AG04450 (cell line): ENCODE measurements at regions not wholly inside any gene's neighbourhood (a gene's known extent, or its start where the extent isn't known, plus 50 kb on each side); places are given as distances from the start of the nearest gene placed in this dataset.

Source experiments
- CTCF ChIA-PET: fragments of 300-600, 350-600 bp; formaldehyde crosslinking; extraction: SDS; loops from one replicate; lab custom pipeline; 2022; ENCODE audit warnings: antibody characterized with exemption, inconsistent platforms; lab: Charles Lee
- POLR2A ChIA-PET: fragments of 350-600 bp; formaldehyde crosslinking; extraction: SDS; loops from one replicate; lab custom pipeline; 2021; ENCODE audit warnings: antibody characterized with exemption, inconsistent platforms; lab: Yijun Ruan, JAX
- DNase-seq: peaks from one replicate; pipeline ENCODE4 v3.0.0-alpha.2; 2011; ENCODE audit warnings: low read depth, low spot score
- H3K27ac ChIP-seq: one replicate; pipeline ENCODE4 v1.5.1; 2012; ENCODE audit warnings: low read depth, low read length, control low read depth
- H3K27me3 ChIP-seq: one replicate; pipeline ENCODE4 v1.6.0; 2012; ENCODE audit warnings: low read length; ENCODE audit not compliant: control insufficient read depth, insufficient read depth
- H3K4me3 ChIP-seq: 2 replicates; pipeline ENCODE4 v1.5.1; 2011; ENCODE audit warnings: mild to moderate bottlenecking, low read depth, low read length, control low read depth
- H3K9me3 ChIP-seq: 2 replicates; pipeline ENCODE4 v1.5.1; 2012; ENCODE audit warnings: low read length; ENCODE audit not compliant: control insufficient read depth, insufficient read depth
- TF ChIP-seq, protein P1 (sequence below): IDR thresholded peaks from 2 replicates; pipeline ENCODE4 v1.5.1; 2011; ENCODE audit warnings: low read depth, low read length, control low read depth, inconsistent platforms

DNA sequence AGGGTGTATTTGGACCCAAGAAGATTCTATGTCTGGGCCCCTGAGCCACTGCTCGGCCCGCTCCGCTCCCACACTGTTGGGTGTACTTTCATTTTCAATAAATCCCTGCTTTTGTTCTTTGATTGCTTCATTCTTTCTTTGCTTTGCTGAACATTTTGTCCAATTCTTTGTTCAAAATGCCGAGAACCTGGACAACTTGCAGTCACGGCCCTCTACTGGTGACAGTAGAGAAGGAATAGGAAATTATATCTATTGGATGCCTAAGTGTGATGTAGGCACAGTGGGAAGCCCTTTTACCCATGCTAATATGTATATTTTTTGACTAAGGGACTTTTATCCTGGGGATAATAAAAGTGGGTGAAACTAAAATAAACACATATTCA, 340.8 kb downstream of the LRRC3B start:
- CTCF ChIA-PET: no interaction called here
- Histone ChIP-seq H3K4me3 (no peak overlapping the region), H3K27ac (no peak overlapping the region), H3K9me3 (peaks cover 23% of the 10 kb centered on the region), H3K27me3 (no peaks in the 10 kb centered on the region)
- POLR2A ChIA-PET: no interaction called here
- no peak for DNase-seq
- TF ChIP-seq, protein P1, sequence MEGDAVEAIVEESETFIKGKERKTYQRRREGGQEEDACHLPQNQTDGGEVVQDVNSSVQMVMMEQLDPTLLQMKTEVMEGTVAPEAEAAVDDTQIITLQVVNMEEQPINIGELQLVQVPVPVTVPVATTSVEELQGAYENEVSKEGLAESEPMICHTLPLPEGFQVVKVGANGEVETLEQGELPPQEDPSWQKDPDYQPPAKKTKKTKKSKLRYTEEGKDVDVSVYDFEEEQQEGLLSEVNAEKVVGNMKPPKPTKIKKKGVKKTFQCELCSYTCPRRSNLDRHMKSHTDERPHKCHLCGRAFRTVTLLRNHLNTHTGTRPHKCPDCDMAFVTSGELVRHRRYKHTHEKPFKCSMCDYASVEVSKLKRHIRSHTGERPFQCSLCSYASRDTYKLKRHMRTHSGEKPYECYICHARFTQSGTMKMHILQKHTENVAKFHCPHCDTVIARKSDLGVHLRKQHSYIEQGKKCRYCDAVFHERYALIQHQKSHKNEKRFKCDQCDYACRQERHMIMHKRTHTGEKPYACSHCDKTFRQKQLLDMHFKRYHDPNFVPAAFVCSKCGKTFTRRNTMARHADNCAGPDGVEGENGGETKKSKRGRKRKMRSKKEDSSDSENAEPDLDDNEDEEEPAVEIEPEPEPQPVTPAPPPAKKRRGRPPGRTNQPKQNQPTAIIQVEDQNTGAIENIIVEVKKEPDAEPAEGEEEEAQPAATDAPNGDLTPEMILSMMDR: no peak

DNA sequence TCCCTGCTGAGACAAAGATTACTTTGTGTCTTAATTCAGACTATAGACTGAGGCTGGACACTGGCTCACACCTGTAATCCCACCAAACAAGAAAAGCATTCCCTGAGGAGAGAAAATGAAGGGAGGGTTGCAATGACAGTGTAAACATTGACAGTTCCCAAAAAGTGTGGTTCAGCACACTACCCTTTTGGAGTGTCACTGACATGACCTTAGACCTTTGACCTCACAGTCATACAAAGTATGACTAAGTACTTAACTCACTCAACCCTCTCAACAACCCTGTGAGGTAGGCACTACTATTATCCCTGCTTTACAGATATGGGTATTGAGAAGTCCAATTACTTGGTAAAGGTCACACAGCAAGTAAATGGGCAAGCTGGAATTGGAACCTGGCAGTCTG, 341.7 kb downstream of the LRRC3B start:
- CTCF ChIA-PET: no interaction called here
- Histone ChIP-seq H3K4me3 (no peak overlapping the region), H3K27ac (no peak overlapping the region), H3K27me3 (no peaks in the 10 kb centered on the region), H3K9me3 (peaks cover 15% of the 10 kb centered on the region)
- TF ChIP-seq, protein P1: no peak
- DNase-seq: no peak
- POLR2A ChIA-PET: no interaction called here

DNA sequence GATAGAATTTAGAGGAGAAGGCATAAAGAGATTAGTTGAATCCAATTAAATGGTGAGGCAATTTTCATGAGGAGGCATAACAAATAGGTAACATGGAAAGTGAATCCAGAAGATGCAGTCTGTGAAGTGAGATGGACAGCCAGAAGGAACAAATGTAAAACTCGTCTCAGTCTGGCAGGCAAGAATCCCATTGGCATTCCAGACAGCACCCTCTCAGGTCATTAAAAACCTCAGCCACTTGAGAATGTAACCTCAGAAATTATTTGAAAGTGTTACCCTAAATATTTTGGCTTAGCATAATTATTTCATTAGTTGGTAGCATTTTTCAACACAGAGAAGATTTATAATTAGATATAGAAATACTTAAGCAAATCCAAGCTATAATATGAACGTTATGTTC, 342.3 kb downstream of the LRRC3B start:
- CTCF ChIA-PET: no interaction called here
- TF ChIP-seq, protein P1: no peak
- DNase-seq: no peak
- no peak overlapping the region for H3K27ac ChIP-seq
- peaks cover 12% of the 10 kb centered on the region; the same call in 1 of the 2 replicates for H3K9me3 ChIP-seq
- POLR2A ChIA-PET: no interaction called here
- no peaks in the 10 kb centered on the region for H3K27me3 ChIP-seq
- no peak overlapping the region for H3K4me3 ChIP-seq

DNA sequence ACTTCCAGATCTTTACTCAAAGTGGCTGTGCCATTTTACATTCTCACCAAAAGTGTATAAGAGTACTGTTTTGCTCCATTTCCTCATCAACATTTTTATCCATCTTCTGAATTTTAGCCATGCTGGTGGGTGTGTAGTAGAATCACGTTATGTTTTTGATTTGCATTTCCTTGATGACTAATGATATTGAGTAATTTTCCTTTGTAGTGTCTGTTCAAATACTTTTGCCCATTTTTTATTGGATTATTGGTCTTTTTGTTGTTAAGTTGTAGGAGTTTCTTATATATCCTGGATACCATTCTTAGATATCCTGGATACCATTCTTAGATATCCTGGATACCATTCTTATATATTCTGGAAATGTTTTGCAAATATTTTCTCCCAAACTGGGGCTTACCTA, 344.9 kb downstream of the LRRC3B start:
- no peak overlapping the region for H3K4me3 ChIP-seq
- ChIA-PET POLR2A (no interaction called here), CTCF (no interaction called here)
- no peak overlapping the region for H3K27ac ChIP-seq
- DNase-seq: no peak
- TF ChIP-seq, protein P1: no peak
- no peaks in the 10 kb centered on the region for H3K27me3 ChIP-seq
- peaks cover 9% of the 10 kb centered on the region; the same call in 1 of the 2 replicates for H3K9me3 ChIP-seq

DNA sequence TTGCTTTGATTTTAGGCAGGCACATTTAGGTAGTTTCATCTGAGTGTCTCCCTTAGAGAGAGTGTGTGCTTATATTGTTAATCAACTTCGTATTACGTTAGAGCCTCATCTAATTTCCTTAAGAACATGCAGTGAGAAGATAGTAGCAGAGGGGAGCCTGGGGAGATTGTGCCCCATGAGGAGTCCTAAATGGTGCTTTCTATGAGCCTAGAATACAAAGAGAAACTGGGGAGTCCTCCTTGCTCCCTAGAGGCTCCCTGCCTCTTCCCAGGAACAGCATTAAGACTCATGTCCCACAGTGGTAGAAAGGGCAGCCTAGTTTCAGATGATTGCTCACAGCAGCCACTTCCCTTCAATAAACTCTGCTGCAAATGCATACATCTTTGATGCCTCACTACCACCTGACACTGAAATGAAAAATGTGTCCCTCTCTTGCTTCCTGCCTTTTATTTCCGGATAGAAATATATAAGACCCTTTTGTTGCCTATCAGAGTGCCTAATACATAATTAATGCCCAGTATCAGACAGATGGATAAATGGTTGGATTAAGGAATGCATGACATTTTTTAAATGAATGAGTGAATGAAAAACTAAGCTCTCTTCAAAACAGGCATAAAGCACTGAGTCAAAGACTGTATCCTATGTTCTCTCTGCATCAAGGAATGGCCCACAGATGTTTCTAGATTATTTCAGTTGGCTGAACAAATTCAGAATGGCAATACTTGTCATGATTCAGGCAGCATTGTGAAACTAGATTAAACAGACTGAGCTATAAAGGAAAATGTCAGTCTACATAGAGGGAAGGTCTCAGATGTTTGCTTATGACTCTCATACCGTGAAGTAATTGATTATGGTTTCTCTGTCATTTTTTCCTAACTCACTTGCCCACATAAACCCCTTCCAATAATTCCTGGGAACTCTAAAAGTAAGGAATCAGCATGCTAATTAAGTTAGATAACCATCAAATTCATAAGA, 362.1 kb downstream of the LRRC3B start:
- no peak overlapping the region for H3K4me3 ChIP-seq
- no peak overlapping the region for H3K27ac ChIP-seq
- no peak for DNase-seq
- CTCF ChIA-PET: no interaction called here
- POLR2A ChIA-PET: no interaction called here
- H3K9me3 ChIP-seq: no peaks in the 10 kb centered on the region
- no peaks in the 10 kb centered on the region for H3K27me3 ChIP-seq
- TF ChIP-seq, protein P1: no peak
